ENCODE measurements at regions not wholly inside any gene's neighbourhood (a gene's known extent, or its start where the extent isn't known, plus 50 kb on each side); places are given as distances from the start of the nearest gene placed in this dataset.

DNA sequence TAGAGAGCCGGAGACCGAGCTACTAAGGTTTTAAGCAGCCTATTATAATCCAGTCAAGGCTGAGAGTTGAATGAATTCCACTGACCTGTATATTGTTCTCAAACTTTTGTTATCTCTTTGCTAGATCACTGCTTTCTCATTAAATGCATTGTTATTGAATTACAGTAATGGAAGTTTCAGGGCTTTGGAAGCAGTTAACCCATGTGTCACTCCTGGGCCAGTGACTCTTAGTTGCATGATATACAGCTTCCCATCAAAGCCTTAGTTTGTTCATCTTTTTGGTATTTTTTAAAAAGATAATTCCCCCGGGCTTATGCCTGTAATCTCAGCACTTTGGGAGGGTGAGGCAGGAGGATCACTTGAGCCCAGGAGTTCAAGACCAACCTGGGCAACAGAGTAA, 55.4 kb upstream of the KIAA1217 start:
- Histone ChIP-seq H3K9me3 (ENCODE audit: control insufficient read depth in 2 of 2, insufficient read depth in 1 of 2, low read length in 1 of 2) (no peaks in the 10 kb centered on the region), H3K27me3 (ENCODE audit: control insufficient read depth in 2 of 2, insufficient read depth in 1 of 2, low read length in 1 of 2) (no peaks in the 10 kb centered on the region), H3K36me3 (ENCODE audit: control insufficient read depth in 2 of 2, insufficient read depth in 2 of 2, low read length in 1 of 2) (no peaks in the 10 kb centered on the region), H3K27ac (ENCODE audit: low read depth in 1 of 2, low read length in 1 of 2) (no peak overlapping the region), H3K4me3 (ENCODE audit: low read length in 2 of 2) (no peak overlapping the region), H3K4me1 (ENCODE audit: control insufficient read depth in 2 of 2, insufficient read depth in 2 of 2, low read length in 2 of 2) (no peaks in the 10 kb centered on the region)
- 94% methylated on average over 3 of the region's 3 CpGs for WGBS
- no peak for DNase-seq (ENCODE audit: low read depth in 6 of 9, low spot score in 9 of 9)

DNA sequence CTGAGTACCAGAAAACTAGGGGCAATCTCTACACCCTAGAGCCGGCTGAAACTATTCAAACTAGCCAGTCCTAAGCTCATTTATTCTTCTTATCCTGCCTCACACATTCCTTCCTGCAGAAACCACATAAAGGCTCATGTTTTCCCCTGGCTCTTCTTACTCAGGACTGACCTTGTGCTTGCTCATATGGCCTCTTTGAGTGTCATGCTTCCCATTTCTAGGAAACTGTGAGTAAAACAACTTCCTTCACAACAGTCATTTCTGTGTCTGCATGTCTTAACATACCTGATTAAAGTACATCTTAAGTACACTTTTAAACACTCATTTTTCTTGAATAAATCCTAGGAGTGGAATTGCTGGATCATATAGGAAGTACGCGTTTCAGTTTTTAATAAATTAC, 52.3 kb upstream of the KIAA1217 start:
- Histone ChIP-seq H3K36me3 (ENCODE audit: control insufficient read depth in 2 of 2, insufficient read depth in 2 of 2, low read length in 1 of 2) (no peaks in the 10 kb centered on the region), H3K4me1 (ENCODE audit: control insufficient read depth in 2 of 2, insufficient read depth in 2 of 2, low read length in 2 of 2) (no peaks in the 10 kb centered on the region), H3K27ac (ENCODE audit: low read depth in 1 of 2, low read length in 1 of 2) (no peak overlapping the region), H3K27me3 (ENCODE audit: control insufficient read depth in 2 of 2, insufficient read depth in 1 of 2, low read length in 1 of 2) (no peaks in the 10 kb centered on the region), H3K4me3 (ENCODE audit: low read length in 2 of 2) (no peak overlapping the region), H3K9me3 (ENCODE audit: control insufficient read depth in 2 of 2, insufficient read depth in 1 of 2, low read length in 1 of 2) (no peaks in the 10 kb centered on the region)
- DNase-seq (ENCODE audit: low read depth in 6 of 9, low spot score in 9 of 9): no peak
- 76% methylated on average over 3 of the region's 3 CpGs for WGBS

DNA sequence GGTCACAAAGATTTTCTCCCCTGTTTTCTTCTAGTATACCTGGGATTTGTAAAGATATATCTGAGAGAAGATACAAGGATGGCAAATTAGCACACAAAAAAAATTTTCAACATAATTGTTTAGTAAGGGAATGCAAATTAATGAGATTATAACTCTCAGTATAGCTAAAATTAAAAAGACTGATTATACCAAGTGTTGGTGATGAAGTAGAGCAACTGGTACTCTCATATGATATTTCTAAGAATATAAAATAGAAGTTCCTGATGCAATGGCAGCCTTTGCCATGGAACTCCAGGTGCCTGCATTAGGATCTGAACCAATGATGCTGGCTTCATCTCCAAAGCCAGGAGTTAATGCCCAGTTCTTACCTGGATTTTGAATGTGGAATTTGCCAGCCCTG, 51.4 kb upstream of the KIAA1217 start:
- no peak overlapping the region for H3K27ac ChIP-seq (ENCODE audit: low read depth in 1 of 2, low read length in 1 of 2)
- no peak for DNase-seq (ENCODE audit: low read depth in 6 of 9, low spot score in 9 of 9)

More for the DNA sequence above, 51.4 kb upstream of the KIAA1217 start:
- H3K27me3 ChIP-seq (ENCODE audit: control insufficient read depth in 2 of 2, insufficient read depth in 1 of 2, low read length in 1 of 2): no peaks in the 10 kb centered on the region
- no peaks in the 10 kb centered on the region for H3K9me3 ChIP-seq (ENCODE audit: control insufficient read depth in 2 of 2, insufficient read depth in 1 of 2, low read length in 1 of 2)
- H3K4me1 ChIP-seq (ENCODE audit: control insufficient read depth in 2 of 2, insufficient read depth in 2 of 2, low read length in 2 of 2): no peaks in the 10 kb centered on the region
- H3K4me3 ChIP-seq (ENCODE audit: low read length in 2 of 2): no peak overlapping the region
- H3K36me3 ChIP-seq (ENCODE audit: control insufficient read depth in 2 of 2, insufficient read depth in 2 of 2, low read length in 1 of 2): no peaks in the 10 kb centered on the region

Data from thymus (tissue), 11 donors.